HCT116 (cell line): ENCODE measurements at regions not wholly inside any gene's neighbourhood (a gene's known extent, or its start where the extent isn't known, plus 50 kb on each side); places are given as distances from the start of the nearest gene placed in this dataset.

Experiments
- ATAC-seq: fragments of 200-7000 bp; cut with Tn5 transposase; 2 replicates; pipeline ENCODE4 v1.9.1; 2020; ENCODE audit warnings: mild to moderate bottlenecking, moderate library complexity
- BruUV-seq: library from RNA; stranded (reverse); fragments of 400-500 nt; replicated peaks from 2 replicates; lab custom pipeline; 2021; lab: Mats Ljungman, UMichigan
- CTCF ChIA-PET: fragments of 300-600 bp; sonication (Branson Sonifier 250); formaldehyde crosslinking; loops from one replicate; lab custom pipeline; 2021; ENCODE audit warnings: antibody characterized with exemption; lab: Charles Lee
- POLR2A ChIA-PET: fragments of 300-600, 350-600 bp; sonication (Branson Sonifier 250); formaldehyde crosslinking; loops from one replicate; lab custom pipeline; 2021; ENCODE audit warnings: antibody characterized with exemption; lab: Charles Lee
- RAD21 ChIA-PET, 2 experiments: fragments of 300-600 bp; sonication (Branson Sonifier 250); formaldehyde crosslinking; loops; one replicate each; lab custom pipeline; 2023; ENCODE audit warnings: low total read pairs in 2 of 2; ENCODE audit not compliant: uncharacterized antibody in 2 of 2, unreplicated experiment in 2 of 2, low non-redundant PET in 1 of 2; lab: Charles Lee
- DNase-seq: peaks from one replicate; pipeline ENCODE4 v3.0.0-alpha.2; 2010; ENCODE audit warnings: low read depth, low spot score
- H2AFZ ChIP-seq: fragments of 200-600 bp; shearing (Covaris generic), sonication (generic); 2 replicates; pipeline ENCODE4 v1.6.1; 2017; ENCODE audit warnings: low read depth, mixed run types, mixed read lengths, antibody characterized with exemption, low read length; ENCODE audit not compliant: poor library complexity, severe bottlenecking
- H3K27ac ChIP-seq: 2 replicates; pipeline ENCODE4 v1.5.1; 2012; ENCODE audit warnings: low read depth, low read length
- H3K27me3 ChIP-seq: fragments of 200-600 bp; sonication (generic); 2 replicates; pipeline ENCODE4 v1.6.1; 2016; ENCODE audit warnings: mixed run types, low read length, mixed read lengths; ENCODE audit not compliant: insufficient read depth
- H3K36me3 ChIP-seq, 2 experiments: fragments of 200-500 bp in 1 of 2; fragments of 200-600 bp in 1 of 2; sonication (Bioruptor generic) in 1 of 2; sonication (generic) in 1 of 2; 2 replicates each; pipeline versions ENCODE4 v1.5.1 to v1.6.1; 2014 to 2016; ENCODE audit warnings: low read length in 2 of 2, inconsistent platforms in 1 of 2, mixed read lengths in 1 of 2, mixed run types in 1 of 2; ENCODE audit not compliant: insufficient read depth in 2 of 2, control insufficient read depth in 1 of 2
- H3K4me1 ChIP-seq, 2 experiments: fragments of 200-600 bp in 1 of 2; sonication (generic) in 1 of 2; 2 replicates each; pipeline versions ENCODE4 v1.5.1 to v1.6.1; 2012 to 2017; ENCODE audit warnings: low read length in 2 of 2, inconsistent platforms in 1 of 2, mild to moderate bottlenecking in 1 of 2, mixed read lengths in 1 of 2, mixed run types in 1 of 2, moderate library complexity in 1 of 2; ENCODE audit not compliant: insufficient read depth in 2 of 2, control insufficient read depth in 1 of 2
- H3K4me2 ChIP-seq: fragments of 200-600 bp; sonication (generic); 2 replicates; pipeline ENCODE4 v1.6.1; 2017; ENCODE audit warnings: mixed run types, low read length, mixed read lengths
- H3K4me3 ChIP-seq, 2 experiments: fragments of 200-600 bp in 1 of 2; sonication (generic) in 1 of 2; replicated peaks in 1 of 2; 2 replicates each; pipeline ENCODE4 v1.5.1; 2011 to 2016; ENCODE audit warnings: low read length in 2 of 2, control low read depth in 1 of 2, low read depth in 1 of 2, mild to moderate bottlenecking in 1 of 2, mixed read lengths in 1 of 2, mixed run types in 1 of 2
- H3K79me2 ChIP-seq: fragments of 200-600 bp; sonication (generic); 2 replicates; pipeline ENCODE4 v1.6.1; 2017; ENCODE audit warnings: mild to moderate bottlenecking, mixed run types, low read length, moderate library complexity, mixed read lengths; ENCODE audit not compliant: insufficient read depth
- H3K9ac ChIP-seq: fragments of 200-600 bp; sonication (generic); 2 replicates; pipeline ENCODE4 v1.6.1; 2016; ENCODE audit warnings: low read length, mixed read lengths
- H3K9me2 ChIP-seq: fragments of 200-600 bp; sonication (generic), shearing (Covaris generic); 2 replicates; pipeline ENCODE4 v1.6.1; 2017; ENCODE audit warnings: mixed run types, mild to moderate bottlenecking, moderate library complexity; ENCODE audit not compliant: insufficient read depth
- H3K9me3 ChIP-seq, 2 experiments: fragments of 200-500 bp in 1 of 2; fragments of 200-600 bp in 1 of 2; sonication (Bioruptor generic) in 1 of 2; sonication (generic) in 1 of 2; 2 replicates each; pipeline ENCODE4 v1.6.1; 2014 to 2017; ENCODE audit warnings: low read length in 2 of 2, mixed read lengths in 2 of 2, inconsistent platforms in 1 of 2, low read depth in 1 of 2, mild to moderate bottlenecking in 1 of 2, mixed run types in 1 of 2, moderate library complexity in 1 of 2; ENCODE audit not compliant: control insufficient read depth in 1 of 2, insufficient read depth in 1 of 2
- H4K20me1 ChIP-seq: fragments of 200-600 bp; sonication (generic), shearing (Covaris generic); 2 replicates; pipeline ENCODE4 v1.6.1; 2017; ENCODE audit warnings: mixed run types, mild to moderate bottlenecking, moderate library complexity; ENCODE audit not compliant: insufficient read depth
- ATF3 ChIP-seq: IDR thresholded peaks from 2 replicates; pipeline ENCODE4 v1.6.1; 2012
- CBX3 ChIP-seq: IDR thresholded peaks from 2 replicates; pipeline ENCODE4 v1.6.1; 2012; ENCODE audit warnings: low read depth
- CTCF ChIP-seq, 3 experiments: fragments of 200-600 bp in 1 of 3; sonication (generic) in 1 of 3; IDR thresholded peaks in 2 of 3; conservative IDR thresholded peaks in 1 of 3; 2 replicates each; pipeline ENCODE4 v1.5.1; 2012 to 2017; ENCODE audit warnings: low read depth in 2 of 3, low read length in 2 of 3, antibody characterized with exemption in 1 of 3, borderline replicate concordance in 1 of 3, control low read depth in 1 of 3, mild to moderate bottlenecking in 1 of 3, mixed read lengths in 1 of 3, mixed run types in 1 of 3, moderate library complexity in 1 of 3; ENCODE audit not compliant: insufficient read depth in 1 of 3
- ELF1 ChIP-seq: IDR thresholded peaks from 2 replicates; pipeline ENCODE4 v1.6.1; 2012; ENCODE audit warnings: low read depth, borderline replicate concordance
- EZH2 ChIP-seq: fragments of 200-600 bp; sonication (generic); IDR thresholded peaks from 2 replicates; pipeline ENCODE4 v1.6.1; 2017; ENCODE audit warnings: antibody characterized with exemption, mixed run types
- EZH2phosphoT487 ChIP-seq: fragments of 200-600 bp; IDR thresholded peaks from 2 replicates; pipeline ENCODE4 v1.6.1; 2018; ENCODE audit warnings: antibody characterized with exemption, borderline replicate concordance
- FOSL1 ChIP-seq: IDR thresholded peaks from 2 replicates; pipeline ENCODE4 v1.6.1; 2012; ENCODE audit warnings: low read depth
- JUND ChIP-seq: IDR thresholded peaks from 2 replicates; pipeline ENCODE4 v1.6.1; 2012
- MAX ChIP-seq: IDR thresholded peaks from 2 replicates; pipeline ENCODE4 v1.6.1; 2012
- POLR2A ChIP-seq: IDR thresholded peaks from 2 replicates; pipeline ENCODE4 v1.7.0; 2011; ENCODE audit warnings: borderline replicate concordance; ENCODE audit not compliant: insufficient read depth, insufficient read length; ENCODE audit errors: extremely low read depth
- RAD21 ChIP-seq: IDR thresholded peaks from 2 replicates; pipeline ENCODE4 v1.6.1; 2012; ENCODE audit warnings: low read depth, mild to moderate bottlenecking
- REST ChIP-seq: IDR thresholded peaks from 2 replicates; pipeline ENCODE4 v1.6.1; 2012; ENCODE audit warnings: low read depth
- SIN3A ChIP-seq: IDR thresholded peaks from 2 replicates; pipeline ENCODE4 v1.6.1; 2012; ENCODE audit warnings: low read depth
- SP1 ChIP-seq: IDR thresholded peaks from 2 replicates; pipeline ENCODE4 v1.6.1; 2012; ENCODE audit warnings: low read depth
- SRF ChIP-seq: IDR thresholded peaks from 2 replicates; pipeline ENCODE4 v1.6.1; 2012; ENCODE audit warnings: low read depth
- TCF7L2 ChIP-seq: IDR thresholded peaks from 2 replicates; pipeline ENCODE4 v1.7.0; 2011; ENCODE audit warnings: borderline replicate concordance, inconsistent platforms; ENCODE audit not compliant: insufficient read depth, insufficient read length; ENCODE audit errors: extremely low read depth
- ZBTB33 ChIP-seq: IDR thresholded peaks from 2 replicates; pipeline ENCODE4 v1.6.1; 2011; ENCODE audit warnings: mild to moderate bottlenecking, low read length, moderate library complexity; ENCODE audit not compliant: insufficient replicate concordance; ENCODE audit errors: extremely low read depth
- ZFX ChIP-seq: fragments of 450-650 bp; IDR thresholded peaks from 2 replicates; pipeline ENCODE4 v1.6.1; 2017
- ZNF274 ChIP-seq: fragments of 200-500 bp; sonication (Bioruptor generic); IDR thresholded peaks from 2 replicates; pipeline ENCODE4 v1.6.1; 2014; ENCODE audit warnings: mild to moderate bottlenecking, low read depth, low read length, inconsistent platforms
- intact Hi-C: fragments of 100-400 bp; cut with micrococcal nuclease; formaldehyde crosslinking; loops from 2 replicates; pipeline ENCODE4 v1.10.0; 2022

GRCh38 chr11:91459840-91460239, 764.8 kb upstream of the FAT3 start:
- Histone ChIP-seq H3K79me2 (no peaks in the 10 kb centered on the region), H3K27me3 (no peaks in the 10 kb centered on the region), H3K27ac (no peak overlapping the region), H4K20me1 (no peaks in the 10 kb centered on the region), H3K36me3 (no peaks in the 10 kb centered on the region), H3K4me3 (no peak overlapping the region), H3K9me2 (no peaks in the 10 kb centered on the region), H3K9ac (no peak overlapping the region), H2AFZ (no peak overlapping the region), H3K9me3 (peaks cover 8 to 13% of the 10 kb centered on the region in 2 experiments; a peak in 3 of 4 replicates), H3K4me2 (no peak overlapping the region), H3K4me1 (no peaks in the 10 kb centered on the region)
- intact Hi-C loops, result no loop called here
- ATAC-seq (no peak), DNase-seq (no peak)
- ChIA-PET RAD21 (no interaction called here), CTCF (no interaction called here), POLR2A (no interaction called here)
- TF ChIP-seq ELF1 (no peak), MAX (no peak), EZH2phosphoT487 (no peak), ZNF274 (no peak), SP1 (no peak), CTCF (IDR thresholded peaks at IDR 0.05 in 2 of 3, conservative IDR thresholded peaks at IDR 0.05 in 1 of 3; ENCODE audit: borderline replicate concordance in 1 of 3, insufficient read depth in 1 of 3, low read depth in 2 of 3, low read length in 2 of 3) (no peak), FOSL1 (no peak), JUND (no peak), RAD21 (no peak), EZH2 (no peak), ZBTB33 (no peak), POLR2A (no peak), TCF7L2 (no peak), REST (no peak), CBX3 (no peak), SIN3A (no peak), SRF (no peak), ATF3 (no peak), ZFX (no peak)
- no TSS peak for BruUV-seq
